8988T (cell line): ENCODE measurements at regions not wholly inside any gene's neighbourhood (a gene's known extent, or its start where the extent isn't known, plus 50 kb on each side); places are given as distances from the start of the nearest gene placed in this dataset.
"Not testable (repeated sequence)": the region's sequence is repeated elsewhere in the genome, so short reads cannot be mapped to it uniquely, and the experiment has no call there.

Experiments
- DNase-seq: peaks from one replicate; pipeline ENCODE4 v3.0.0; 2011

- no peak for DNase-seq
These were observed 851.2 kb upstream of the ID2 start for GRCh38 chr2:7830616-7831015.

DNA sequence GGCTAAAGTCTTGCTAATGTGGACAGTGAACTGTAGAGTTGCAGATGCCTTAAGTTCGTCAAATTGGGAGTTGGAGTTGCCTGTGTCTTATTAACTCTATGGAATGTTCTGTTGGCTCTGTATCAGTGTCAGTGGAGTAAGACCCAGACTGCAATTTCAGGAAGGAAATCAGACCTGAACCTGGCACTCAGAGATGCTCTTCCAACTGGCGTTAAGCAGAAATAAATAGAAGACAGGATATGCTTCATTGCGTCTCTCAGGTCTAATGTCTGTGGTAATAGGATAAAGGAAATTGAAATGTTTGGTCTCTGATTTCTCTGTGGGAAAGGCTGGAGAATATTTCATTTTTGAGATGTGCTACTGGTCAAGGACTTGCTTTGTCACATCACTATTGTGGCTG is 846.7 kb upstream of the ID2 start:
- no peak for DNase-seq

DNA sequence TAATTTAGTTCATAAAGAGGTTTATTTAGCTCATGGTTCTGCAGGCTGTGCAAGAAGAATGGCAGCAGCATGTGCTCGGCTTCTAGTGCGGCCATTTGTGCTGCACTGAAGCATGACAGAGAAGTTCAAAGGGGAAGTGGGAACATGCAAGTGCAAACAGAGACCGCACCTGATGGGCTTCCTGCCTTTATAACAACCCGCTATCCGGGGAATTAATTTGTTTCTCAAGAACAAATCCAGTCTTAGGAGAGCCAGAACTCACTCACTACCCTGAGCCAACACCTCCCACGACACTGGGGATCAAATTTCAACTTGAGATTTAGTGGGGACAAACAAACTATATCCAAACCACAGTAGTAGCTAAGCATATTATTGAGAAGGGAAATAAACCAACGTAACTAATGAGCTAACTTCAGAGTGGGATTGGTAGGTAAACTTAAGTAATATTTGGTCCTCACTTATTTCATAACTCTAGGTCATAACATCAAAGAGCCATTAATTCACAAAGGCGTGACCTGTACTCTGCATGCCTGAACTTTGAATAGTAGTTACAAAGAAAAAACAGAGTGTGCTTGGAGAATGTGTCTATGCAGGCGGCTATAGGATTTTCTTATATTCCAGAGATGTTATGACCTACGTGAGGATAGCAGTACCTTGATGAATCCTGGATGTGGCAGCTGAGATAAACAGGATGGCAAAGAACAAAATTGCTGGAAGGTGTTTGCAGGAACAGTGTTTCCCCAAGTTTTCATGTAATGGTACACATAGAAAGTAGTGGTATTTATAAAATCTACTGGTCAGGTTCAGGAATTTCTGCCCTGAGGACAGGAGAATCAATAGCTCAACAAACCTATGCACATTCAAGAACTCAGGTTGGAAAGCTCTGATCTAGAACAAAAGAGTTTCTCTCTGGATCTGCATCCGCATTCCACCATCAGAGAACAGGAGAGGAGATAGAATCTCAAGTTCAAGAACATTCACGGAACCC is 845.9 kb upstream of the ID2 start:
- DNase-seq: no peak

DNA sequence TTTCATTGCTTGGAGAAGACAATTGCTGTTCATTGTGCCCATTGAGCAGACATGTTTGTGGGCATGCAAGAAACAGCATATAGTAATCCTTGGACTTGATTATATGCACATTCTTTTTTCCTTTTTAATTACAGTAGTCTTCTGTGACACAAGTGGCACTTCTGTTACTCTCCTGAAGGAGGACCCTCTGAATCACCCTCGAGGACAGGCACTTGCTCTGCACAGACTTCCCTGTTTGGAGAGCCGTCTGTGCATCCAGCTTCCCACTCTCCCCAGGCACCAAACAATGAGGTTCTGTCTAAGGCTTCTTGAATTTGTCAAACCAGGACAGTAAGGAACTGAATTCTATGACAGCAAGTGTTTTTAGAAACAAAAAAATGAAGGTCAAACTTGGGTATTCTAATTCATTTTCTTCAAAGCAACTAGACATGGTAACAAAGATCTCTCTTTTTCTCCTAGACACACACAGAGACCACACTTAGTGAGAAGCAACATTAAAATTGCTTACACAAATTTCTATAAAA is 844.6 kb upstream of the ID2 start:
- DNase-seq: no peak

DNA sequence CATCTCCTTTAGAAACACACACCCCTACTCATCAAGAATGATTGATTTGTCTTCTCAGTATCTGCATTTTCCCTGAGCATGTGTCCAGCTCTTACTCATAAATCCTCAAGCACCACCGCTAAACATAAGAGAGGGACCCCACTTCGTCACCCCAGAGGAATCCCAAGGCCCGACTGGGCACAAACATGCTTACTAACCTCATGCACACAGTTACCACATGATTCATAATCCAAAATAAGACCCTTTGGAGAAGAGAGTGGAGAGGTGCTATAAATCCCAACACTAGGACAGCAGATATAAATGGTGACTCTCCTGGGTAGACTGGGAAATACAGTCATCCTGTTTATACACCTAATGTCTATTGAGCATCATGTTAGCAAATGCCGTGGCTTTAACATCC is 843.2 kb upstream of the ID2 start:
- DNase-seq: no peak

DNA sequence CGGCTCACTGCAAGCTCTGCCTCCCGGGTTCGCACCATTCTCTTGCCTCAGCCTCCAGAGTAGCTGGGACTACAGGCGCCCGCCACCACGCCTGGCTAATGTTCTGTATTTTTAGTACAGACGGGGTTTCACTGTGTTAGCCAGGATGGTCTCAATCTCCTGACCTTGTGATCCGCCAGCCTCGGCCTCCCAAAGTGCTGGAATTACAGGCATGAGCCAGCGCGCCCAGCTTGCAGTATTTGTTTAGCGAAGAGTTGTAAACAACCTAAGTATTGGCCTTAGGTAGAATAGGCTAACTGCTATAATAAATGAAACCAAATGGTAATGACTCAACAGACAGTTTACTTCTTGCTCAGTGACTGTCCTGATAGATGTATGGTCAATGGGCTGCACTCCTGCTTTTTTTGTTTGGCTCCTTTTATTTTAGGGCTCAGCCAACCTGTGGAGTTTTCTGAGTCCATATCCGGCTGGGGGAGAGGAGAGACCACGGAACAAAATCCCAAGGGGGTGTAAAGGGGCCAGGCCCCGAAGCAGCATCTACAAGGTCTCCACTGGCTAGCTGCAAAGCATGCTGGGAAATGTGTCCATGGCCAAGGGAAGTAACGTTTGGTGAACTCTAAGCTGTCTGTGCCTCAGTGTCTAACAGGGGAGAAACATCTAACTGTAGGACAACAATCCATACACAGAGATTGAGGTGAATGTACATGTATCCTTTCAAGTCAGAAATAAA is 841.0 kb upstream of the ID2 start:
- no peak for DNase-seq

GRCh38 chr2:7841751-7842150 is 840.1 kb upstream of the ID2 start:
- no peak for DNase-seq

- DNase-seq: no peak
These were observed 837.4 kb upstream of the ID2 start for GRCh38 chr2:7844414-7844965.

GRCh38 chr2:7845332-7845731 is 836.5 kb upstream of the ID2 start:
- no peak for DNase-seq

GRCh38 chr2:7846607-7847006 is 835.2 kb upstream of the ID2 start:
- DNase-seq: no peak

DNA sequence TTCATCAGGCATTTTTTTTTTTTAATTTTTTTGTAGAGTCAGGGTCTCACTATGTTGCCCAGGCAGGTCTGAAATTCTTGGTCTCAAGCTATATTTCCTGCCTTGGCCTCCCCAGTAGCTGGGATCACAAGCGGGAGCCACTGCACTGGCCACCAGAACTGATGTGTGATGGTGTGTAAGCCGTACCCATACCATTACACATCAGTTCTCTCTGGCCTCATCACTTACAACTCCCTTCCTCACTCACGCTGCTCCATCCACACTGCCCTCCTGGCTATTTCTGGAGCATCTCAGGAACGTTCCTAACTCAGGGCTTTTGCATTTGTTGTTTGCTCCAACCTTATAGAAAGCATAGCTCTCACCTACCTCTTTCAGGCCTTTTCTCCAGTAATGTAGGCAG is 834.5 kb upstream of the ID2 start:
- DNase-seq: no peak

DNA sequence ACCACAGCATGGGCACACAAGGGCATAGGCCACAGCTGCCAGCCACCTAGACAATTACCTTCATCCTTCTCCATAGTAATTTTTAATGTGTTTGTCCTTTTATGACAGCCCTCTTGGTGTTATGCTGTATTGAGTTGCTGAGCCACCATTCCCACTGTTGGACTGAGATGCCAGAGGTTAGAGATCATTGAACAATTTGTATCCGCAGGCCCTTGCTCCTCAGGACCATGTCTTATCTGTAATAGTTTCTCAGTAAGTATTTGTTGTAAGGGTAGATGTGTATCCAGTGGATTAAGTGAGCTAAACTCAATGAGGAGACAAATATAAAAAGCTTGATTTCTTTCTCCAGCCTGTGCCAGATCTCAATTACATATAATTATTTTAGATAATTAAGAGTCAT is 832.8 kb upstream of the ID2 start:
- DNase-seq: no peak

GRCh38 chr2:7849531-7849930 is 832.3 kb upstream of the ID2 start:
- DNase-seq: no peak

GRCh38 chr2:7852546-7852945 is 829.3 kb upstream of the ID2 start:
- no peak for DNase-seq

DNA sequence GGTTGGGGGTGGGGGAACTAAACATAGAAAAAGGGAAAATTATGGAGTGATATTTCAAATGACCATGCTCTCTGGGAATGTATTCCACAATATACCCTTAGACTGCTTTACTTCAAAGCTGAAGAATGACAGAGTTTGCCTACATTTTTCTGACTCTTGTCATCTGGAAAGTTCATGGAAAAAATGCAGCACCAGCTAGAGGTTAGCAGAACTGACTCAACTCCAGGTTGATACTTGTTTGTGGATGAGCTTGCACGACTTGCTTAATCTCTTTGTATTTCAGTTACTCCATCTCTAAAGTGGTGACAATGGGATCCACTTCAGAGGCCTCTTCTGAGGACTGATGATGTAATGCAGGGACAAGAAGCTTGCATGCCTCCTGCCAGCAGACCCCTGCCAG is 824.0 kb upstream of the ID2 start:
- no peak for DNase-seq

DNA sequence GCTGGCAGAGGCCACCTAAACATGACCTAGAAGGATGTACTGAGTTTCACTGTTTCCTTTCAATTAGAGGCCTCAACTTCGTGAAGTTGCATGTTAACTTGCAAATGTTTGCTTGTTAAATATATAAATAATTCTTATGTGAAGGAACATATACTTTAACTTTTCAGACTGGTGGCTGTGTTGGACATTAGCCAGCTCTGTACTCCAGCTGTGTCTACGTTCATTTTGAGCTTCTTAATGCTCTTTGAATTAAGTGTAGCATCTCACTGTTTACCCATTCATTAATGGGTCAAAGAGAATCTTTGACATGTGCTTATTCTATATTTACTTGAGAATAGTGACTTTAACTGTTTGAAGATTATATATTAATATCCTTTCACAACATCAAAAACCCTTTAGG is 823.2 kb upstream of the ID2 start:
- no peak for DNase-seq

GRCh38 chr2:7860693-7861092 is 821.2 kb upstream of the ID2 start:
- no peak for DNase-seq

DNA sequence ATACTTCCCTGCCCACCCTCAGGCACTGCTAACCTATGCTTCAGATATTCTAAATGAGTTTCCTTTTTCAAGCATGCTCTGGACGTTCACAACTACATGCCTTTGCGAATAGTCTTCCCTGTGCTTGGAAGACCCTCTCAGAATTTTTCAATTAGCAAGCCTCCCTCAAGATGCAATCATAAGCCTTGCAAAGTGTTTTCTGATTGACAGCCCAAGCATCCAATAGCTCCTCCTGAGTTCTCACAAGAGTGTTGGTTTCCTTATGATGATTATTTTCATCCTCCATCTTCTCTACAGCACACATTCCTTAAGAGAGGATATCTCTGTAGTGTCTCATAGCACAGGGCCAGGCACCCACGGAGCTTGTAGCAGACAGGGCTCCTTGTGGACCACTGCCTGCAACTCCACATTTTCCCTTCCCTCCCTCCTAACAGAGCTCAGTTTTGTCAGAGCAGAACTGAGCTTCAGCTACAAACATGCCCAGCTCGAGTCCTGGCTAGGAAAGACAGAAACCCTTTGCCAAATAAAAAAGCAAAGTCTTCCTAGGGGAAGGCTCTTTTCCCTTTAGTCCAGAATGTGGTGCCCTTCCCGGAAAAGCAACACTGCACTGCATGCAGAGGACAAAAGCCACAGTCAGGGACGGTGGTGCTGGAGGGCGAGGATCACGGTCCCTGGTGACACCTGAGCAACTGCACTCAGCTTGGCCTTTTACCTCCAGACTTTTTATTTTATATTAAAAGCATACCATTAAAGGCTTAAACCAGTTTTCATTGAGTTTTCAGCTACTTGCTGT is 819.8 kb upstream of the ID2 start:
- no peak for DNase-seq

DNA sequence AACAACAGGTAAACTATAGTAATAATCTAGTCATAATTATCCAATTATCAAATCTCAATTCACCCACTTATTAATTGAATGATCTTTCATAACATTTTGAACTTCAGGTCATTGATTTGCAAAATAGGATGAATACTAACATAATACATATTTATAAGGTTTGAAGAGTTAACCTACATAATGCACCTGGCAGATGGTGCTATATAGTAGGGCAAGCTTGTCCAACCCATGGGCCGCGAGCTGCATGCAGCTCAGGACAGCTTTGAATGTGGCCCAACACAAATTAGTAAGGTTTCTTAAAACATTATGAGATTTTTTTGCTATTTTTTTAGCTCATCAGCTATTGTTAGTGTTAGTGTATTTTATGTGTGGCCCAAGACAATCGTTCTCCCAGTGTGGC is 815.8 kb upstream of the ID2 start:
- DNase-seq: no peak

DNA sequence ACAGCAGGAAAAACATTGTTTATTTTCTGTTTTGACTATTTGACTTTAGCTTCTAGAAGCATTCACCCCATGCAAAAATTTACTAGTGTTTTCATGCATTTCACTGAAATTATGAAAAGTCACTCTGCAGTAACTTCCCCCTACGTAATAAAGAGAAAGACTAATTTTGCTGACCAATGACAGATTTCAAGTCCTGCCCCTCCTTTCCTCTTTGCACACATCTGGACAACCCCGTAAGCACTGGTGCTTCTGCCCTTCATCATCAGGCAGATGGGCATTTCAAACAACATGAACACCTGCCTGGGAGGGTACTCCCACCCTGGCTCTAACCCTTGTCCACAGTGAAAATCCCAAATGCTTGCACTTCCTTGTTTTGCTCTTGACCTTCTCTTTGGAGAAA is 815.0 kb upstream of the ID2 start:
- DNase-seq: no peak

GRCh38 chr2:7867867-7868266 is 814.0 kb upstream of the ID2 start:
- no peak for DNase-seq

DNA sequence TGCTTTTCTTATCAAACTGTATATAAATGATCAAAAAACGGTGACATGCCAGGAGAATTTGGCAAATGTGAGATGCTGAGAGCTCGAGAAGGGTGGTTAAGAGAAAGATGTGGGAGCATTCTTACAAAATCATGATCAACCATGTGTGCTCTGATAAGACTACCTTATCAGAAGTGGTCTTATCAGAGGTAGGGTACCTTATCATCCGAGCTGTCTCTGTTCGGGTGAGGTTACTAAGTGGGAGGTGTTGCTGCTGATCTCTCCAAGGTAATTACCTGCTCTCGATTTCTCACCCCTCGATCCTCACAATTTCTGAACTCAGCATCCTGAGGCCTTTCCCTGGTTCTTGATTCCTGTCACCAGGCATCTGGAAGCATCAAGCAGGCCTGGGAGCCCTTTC is 813.0 kb upstream of the ID2 start:
- no peak for DNase-seq

GRCh38 chr2:7876445-7876844 is 805.4 kb upstream of the ID2 start:
- not testable (repeated sequence) for DNase-seq
